EL (cell line): ENCODE measurements at regions not wholly inside any gene's neighbourhood (a gene's known extent, or its start where the extent isn't known, plus 50 kb on each side); places are given as distances from the start of the nearest gene placed in this dataset.
A peak's percentile ranks its signal among the peaks of the same experiment; 100 is the strongest.
"Not testable (repeated sequence)": the region's sequence is repeated elsewhere in the genome, so short reads cannot be mapped to it uniquely, and the experiment has no call there.

Source experiments
- DNase-seq: peaks from one replicate; pipeline ENCODE4 v3.0.0-alpha.2; 2016

DNA sequence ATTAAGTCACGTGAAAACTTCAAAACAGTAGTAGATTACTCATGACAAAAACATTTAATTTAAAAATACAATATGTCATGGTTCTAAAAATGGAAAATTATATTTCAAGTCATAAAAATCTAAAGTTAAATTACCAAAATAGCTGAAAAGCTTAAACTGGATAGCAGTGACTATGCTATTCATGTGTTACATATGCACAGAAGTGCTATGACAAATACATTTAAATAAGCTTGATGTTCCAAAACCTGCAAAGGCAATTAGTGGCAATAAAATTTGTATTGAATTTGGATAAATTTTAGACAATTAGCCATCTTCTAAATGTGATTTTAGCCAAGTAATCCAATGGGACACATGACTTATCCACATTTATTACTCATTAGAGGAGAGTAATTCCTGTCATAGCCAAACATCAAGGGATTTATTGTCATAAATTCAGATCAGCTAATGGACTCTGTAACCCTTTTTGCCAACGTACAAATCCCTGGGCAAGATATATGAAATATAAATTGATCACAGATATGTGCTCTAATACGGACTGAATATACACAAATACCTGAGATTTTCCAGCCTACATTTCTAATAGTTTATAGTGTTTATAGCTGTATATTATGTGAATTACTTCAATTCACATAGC is 419.4 kb downstream of the ISL1 start:
- DNase-seq: no peak

DNA sequence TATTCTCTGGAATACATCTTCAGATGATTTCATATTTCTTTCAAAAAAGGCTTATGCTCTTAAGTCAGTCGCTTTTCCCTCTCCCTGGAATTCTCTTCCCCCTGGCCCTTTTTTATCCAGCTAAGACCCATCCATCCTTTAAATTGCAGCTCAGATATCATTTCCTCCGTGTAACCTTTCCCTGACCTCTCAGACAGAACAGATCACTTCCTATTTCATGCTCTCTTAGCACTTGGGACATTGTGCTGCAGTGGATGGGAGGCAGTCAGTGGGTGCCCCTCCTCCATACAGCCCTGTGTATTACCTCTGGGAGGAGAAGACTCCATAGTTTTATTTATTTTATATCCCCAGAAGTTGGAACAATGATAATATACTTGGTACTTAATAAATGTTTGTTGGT is 423.4 kb downstream of the ISL1 start:
- DNase-seq: no peak

DNA sequence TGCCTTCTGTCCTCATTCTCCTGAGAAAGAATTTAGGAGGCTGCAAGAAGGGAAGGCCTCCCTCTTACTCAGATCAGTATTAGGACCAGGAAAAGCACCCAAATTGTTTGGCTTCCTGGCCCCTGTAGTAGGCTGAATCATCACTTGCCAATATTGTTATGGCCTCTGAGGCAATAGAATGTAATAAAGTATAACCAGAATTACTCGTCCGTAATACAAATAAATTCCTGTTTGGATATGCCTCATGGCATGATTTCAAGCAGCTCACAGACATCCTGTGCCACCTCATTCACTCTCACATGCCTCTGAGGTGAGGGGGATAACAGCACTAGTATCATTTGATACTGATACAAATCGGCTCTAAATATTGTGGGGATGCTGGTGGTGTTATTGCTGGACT is 427.3 kb downstream of the ISL1 start:
- DNase-seq: no peak

DNA sequence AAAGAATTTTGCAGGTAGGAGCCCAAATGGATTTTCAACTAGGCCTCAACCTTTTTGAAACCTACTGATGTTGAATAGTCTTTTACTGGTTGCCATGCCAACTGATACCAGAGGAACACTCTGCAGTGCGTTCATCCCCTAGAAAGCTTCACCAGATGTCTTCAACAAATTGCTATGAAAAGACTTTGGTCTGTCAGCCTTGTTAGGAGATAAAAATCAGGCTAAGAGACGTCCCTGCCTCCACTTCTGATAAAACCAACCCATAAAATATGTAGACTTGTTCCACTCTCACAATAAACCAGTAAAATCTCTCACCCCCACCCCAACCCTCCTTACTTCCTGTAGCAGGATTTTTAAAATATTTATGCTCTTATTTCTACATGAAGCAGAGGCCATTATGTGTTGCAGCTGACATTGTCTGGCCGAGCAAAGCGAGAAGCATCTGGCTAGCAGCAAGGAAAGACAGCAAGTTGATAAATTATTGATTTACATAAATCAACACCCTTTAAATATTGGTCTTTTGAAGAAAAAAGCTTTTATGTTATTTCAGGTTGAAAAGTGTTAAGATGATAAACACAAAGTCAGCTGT is 428.7 kb downstream of the ISL1 start:
- no peak for DNase-seq

DNA sequence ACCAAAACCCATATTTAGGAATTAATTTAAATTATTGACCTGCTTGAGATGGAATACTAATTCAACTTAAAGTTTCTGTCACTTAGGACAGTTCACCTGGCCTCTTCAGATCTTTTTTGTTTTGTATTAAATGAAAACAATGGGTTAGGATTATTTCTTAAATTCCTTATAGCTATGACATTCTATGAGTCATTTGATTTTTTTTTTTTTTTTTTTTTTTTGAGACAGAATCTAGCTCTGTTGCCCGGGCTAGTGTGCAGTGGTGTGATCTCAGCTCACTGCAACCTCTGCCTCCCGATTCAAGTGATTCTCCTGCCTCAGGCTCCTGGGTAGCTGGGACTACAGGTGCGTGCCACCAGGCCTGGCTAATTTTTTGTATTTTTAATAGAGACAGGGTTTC is 431.6 kb downstream of the ISL1 start:
- DNase-seq: not testable (repeated sequence)

DNA sequence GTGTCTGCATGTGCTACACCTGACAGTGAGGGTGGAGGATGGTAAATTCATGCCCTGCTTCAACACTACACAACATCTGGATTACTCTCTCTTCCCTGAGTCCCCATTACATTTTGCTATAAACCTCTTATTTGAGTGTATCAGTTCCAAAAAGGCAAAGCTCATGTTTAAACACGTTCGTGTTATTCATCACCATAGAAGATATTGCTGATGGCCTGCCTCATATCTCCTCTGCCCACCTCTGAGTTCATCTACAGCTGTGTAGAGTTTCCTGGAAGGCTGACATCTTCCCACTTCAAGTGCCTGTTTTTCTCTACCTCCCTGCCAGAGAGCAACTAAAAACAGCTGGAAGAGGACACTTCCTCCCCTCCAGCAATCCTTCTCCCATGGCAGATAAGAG is 433.2 kb downstream of the ISL1 start:
- no peak for DNase-seq

DNA sequence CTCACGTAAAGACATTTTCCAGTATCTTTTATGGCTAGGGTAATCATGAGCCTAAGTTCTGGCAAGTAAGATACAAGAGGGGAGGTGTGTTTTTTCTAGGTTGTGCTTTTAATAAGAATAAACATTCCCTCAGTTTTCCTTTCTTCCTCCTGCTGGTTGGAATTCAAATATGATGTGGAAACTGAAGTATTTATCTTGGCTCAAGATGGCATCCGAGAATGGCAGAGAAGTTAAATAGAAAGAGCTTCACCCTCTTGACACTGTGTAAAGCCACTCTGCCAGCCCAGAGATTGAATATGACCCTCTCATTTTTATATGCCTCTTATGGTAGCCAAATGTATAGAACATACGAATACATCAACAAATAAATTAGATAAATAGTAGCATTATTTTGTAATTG is 438.4 kb downstream of the ISL1 start:
- DNase-seq: no peak

DNA sequence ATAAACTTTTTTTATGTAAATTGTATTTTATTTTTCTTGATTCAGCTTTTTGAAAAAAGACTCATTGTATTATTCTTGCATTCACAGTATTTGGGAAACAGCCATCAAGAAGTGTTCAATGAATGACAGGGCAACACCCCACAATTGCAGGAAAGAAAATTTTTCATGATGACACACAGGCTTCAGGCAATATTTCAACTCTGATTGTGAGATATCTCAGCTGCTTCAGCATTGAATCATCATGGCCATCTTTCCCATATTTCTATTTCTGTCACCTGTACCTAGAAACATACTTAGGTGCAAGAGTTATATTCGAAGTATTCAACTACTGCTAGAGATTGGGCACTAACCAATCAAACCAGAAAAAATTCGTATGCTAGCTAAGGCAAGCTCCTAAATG is 446.0 kb downstream of the ISL1 start:
- peak; percentile 11 for DNase-seq

DNA sequence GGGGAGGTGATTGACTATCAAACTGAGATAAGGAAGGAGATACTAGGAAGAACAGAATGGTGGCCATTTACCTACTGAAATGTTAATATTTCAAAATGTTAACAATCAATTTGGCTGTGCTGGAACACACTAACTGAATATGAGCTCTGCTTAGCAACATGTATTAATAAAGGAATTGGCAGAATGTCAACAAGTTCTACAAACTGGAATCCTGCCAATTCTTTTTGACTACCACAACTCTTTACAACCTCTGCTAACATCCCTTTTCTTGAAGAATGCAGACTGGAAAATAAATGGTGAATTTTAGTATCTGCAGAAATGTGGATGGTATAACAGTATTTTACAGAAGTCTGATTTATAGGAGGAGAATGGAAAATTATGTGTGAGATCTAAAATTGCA is 446.4 kb downstream of the ISL1 start:
- no peak for DNase-seq

DNA sequence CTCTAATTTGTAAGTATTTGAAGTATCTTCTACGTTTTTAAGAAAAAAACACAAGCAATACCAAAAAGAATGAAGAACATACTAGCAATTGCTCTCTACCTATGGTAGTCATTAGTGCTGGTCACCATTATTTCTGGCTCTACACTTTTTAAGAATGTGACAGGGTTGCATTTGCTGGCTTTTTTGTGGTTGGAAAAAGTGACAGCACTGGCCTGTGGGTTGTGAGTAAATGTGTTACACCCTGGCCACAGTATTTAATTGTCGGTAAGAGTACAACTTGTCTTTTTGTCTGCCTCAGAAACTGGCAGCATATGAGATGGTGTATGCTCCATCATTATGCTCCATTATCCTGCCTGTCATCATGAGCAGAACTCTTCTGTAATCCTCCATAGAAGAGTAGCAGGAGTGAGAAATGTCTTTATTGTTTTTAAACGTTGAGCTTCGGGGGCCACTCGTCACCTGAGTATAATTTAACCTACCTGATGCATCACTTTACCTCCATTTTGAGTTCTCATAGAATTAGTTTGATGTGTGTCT is 449.8 kb downstream of the ISL1 start:
- DNase-seq: no peak

DNA sequence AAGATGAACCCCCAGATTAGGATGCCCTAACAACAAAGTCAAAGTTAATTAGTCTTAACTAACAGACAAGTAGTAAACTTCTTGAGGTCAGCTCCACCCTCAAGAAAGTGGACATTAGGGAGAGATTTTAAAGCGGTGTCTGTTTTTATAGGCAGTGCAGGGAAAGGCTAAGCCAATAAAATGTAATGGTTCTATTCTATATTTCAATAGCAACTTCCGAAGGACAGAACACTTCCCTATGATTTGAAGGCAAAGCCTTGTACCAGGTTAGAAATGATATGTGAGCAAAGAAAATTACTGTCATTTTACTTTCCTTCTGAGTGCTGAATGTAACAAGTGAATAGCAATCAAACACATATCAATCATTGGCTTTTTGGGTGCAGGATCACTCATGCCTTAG is 455.2 kb downstream of the ISL1 start:
- no peak for DNase-seq

DNA sequence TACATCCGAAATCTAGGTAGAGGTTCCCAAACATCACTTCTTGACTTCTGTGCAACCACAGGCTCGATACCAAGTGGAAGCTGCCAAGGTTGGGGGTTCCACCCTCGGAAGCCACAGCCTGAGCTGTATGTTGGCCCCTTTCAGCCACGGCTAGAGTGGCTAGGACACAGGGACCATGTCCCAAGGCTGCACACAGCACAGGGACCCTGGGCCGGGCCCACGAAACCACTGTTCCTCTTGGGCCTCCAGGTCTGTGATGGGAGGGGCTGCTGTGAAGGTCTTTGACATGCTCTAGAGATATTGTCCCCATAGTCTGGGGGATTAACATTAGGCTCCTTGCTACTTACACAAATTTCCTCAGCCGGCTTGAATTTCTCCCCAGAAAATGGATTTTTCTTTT is 460.6 kb downstream of the ISL1 start:
- DNase-seq: no peak

DNA sequence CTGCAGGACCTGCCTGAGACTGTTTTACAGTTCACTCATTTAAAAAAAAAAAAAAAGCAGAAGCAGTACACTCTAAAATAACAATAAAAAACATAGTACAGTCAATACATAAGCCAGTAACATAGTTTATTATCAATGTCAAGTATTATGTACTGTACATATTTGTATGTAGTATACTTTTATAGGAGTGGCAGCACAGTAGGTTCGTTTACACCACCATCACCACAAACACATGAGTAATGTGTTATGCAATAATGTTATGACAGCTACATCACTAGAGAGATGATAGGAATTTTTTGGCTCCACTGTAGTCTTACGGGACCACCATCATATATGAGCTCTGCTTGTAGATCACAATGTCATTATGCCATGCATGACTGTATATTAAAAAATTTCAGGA is 462.8 kb downstream of the ISL1 start:
- no peak for DNase-seq

DNA sequence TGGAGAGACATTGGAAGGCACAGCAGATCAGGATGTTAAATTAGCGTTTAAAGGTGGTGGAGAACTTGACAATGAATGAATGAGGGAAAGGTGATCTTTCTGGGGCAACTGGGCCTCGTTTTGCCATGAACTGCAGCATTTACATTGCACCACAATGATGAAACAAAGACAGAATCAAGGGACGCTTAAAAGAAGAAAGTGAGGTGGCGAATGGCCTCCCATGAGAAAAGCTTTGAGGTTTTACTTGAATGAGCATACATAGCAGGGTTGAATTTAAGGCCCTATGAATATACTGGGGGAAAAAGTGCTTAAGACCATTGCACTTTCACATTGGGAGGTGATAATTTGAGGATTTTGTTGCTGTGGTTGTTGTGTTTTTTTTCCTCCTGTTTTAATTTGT is 476.4 kb downstream of the ISL1 start:
- no peak for DNase-seq

DNA sequence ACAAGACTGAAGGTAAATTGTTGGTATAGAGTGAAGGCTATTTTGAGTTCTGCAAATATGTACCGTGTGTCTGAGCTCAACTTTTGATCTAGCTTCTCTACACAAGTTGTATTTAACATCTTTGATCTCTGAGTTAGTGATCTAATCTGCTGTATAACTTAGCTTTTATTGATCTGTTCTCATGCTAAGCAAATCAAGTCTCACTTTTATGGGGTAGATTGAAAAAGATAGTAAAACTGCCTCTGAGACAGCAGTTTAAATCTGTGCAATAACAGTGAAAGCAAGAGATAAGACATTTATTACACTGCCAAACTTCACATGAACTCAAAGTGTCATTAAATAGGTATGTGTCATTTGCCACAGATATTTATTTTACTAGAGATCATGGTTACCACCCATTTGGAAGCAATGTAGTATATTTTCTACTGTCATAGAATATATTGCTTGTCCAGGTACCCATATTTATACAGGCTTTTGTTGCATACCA is 477.3 kb downstream of the ISL1 start:
- DNase-seq: no peak

DNA sequence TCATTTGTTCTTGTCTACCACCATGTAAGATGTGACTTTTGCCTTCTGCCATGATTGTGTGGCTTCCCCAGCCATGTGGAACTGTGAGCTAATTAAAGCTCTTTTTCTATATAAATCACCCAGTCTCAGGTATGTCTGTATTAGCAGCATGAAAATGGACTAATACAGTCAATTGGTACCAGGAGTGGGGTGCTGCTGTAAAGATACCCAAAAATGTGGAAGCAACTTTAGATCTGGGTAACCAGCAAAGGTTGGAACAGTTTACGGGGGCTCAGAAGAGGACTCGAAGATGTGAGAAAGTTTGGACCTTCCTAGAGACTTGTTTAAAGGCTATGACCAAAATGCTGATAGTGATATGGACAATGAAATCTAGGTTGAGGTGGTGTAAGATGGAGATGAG is 488.9 kb downstream of the ISL1 start:
- no peak for DNase-seq

DNA sequence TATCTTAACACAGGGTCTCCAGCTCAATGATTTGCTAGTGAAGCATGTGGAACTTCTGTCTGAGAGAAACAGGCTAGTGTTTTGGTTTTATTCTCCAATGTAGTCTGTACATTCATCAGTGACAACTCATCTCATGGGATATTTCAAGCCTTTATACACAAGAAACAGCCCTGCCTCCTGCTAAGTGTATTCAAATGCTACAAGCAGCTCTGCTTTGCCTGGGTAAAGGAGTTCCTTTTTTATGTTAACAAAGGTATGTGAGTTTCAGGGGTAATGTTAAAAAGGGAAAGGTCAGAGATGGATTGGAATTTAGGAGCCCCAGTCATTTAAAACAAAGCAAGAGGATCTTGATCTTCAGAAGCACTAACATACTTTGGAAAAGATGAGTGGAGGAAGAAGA is 498.7 kb downstream of the ISL1 start:
- no peak for DNase-seq

DNA sequence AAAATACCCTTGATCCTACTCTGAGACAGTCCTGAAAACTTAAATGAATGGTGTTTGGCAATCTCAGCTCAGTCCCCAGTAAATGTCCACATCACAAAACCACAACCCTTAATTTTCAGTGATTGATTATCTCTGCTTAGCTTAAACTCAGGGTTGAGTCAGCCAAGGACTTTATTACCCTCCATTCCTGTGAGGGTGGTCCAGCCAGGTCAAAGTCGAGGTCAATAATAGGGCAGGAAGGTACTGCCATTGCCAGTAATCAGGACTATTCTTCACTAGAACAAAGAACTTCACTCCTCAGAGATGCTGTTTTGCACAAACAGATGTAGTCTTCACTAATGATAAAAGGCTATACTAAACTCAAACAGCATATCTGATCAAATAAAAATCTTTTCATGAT is 499.4 kb downstream of the ISL1 start:
- no peak for DNase-seq

DNA sequence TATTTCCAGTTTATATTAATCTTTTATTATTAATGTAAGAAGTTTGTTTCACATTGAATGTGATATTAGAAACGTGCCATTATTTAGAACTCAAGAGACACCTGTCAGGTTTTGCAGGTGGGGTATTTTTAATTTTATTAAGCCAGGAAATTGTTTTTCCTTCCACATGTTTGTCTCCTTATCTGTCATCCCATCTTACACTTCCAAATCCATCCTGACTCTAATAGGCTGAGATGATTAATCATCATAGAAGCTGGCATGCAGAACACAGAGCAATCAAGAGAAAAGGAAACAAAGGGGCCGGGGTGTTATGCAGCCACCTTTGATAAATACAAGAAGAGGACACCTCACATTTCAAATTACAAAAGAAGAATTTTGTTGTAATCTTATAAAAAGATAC is 506.5 kb downstream of the ISL1 start:
- no peak for DNase-seq

DNA sequence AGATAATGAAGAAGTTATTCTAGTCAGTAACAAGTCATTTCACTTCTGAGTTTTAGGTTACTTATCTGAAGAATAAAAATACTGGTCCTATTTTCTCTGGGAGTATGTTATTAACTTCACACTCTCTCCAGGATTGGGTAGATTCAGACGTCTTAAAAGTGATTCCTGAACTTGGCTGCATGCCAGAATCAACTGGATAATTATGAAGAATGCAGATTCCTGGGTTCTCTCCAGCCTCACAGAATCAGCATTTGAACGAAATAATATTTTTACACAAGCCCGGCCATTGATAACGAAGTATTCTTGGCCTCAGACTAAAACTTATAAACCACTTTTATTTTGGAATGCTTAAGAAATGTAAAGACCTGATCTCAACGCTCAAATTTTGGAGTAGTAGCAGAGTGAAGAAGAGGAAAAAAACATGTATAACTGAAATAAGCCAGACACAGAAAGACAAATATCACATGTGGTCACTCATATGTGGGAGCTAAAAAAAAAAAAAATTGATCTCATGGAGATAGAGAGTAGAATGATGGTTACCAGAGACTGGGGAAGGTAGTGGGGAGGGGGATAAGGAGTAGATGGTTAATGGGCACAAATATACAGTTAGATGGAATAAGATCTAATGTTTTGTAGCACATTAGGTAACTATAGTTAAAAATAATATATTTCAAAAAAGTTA is 507.3 kb downstream of the ISL1 start:
- DNase-seq: no peak

DNA sequence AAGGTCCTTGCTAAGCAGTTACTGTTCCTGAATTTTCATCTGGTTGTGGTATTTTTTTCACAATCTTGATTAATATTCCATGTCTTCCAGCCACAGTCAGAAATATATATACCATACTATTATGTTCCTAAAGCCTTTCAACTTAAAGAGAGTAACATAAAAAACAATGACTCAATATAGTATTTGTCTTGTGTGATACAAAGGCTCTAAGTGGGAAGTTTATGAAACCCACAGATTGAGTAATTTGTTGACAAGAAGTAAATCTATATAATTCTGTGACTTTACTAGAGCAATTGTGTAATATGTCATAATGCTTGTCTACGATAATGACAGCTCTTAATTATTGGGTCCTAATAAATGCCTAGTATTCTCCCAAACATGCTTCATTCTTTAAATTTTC is 509.4 kb downstream of the ISL1 start:
- DNase-seq: no peak

DNA sequence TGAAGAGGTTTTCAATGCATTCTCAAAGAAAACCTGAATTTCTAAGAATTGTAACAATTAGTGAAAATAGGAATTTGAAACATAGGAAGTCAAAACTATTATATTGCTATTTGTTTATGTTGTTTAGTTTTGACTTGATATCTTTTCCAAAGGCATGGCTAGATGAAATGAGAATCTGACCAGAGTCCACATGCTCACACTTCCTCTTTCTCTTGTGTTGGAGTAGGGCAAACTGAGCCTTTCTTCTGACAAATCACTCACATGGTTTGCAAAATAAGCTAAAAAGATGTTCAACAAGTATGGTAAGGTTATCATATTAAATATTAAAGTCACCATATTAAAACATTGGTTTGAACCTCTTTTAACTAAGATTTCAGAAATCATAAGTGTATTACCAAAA is 512.6 kb downstream of the ISL1 start:
- DNase-seq: no peak

DNA sequence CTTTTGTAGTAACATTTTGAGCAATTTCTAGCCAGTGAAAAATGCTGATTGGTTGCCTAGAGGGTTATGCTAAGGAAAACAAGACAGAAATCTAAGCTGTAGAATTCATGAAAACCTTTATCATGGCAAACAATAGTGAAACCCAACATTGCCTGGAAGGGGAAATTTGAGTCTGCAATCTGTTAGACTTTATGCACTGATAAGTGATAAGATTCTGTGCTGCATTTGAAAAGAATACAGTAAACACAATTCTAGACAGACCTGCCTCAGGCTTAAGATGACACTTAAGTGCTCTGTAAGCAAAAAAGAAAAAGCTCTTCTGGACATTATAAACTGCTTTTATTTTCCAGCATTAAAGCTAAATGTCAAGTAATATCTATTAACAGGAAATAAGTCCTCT is 519.3 kb downstream of the ISL1 start:
- DNase-seq: no peak

DNA sequence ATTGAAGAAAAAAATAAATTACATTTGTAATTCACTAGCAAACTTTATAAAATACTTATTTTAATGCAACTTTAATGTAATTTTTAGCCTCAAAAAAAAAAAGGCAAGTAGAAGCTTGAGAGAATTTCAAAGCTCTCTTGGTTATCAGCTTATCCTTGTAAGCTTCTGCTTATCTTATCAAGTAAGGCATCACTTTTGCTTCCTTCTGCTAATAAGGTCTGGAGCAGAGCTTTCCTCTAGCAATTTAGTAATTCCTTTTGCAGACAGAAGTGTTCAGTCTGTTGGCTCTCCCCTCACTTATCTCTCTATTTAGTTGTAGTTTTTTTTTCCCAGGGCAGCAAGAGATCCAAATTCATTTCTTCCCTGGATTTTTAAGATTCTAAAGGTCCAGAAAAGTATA is 525.0 kb downstream of the ISL1 start:
- DNase-seq: no peak
